ENCODE measurements at regions not wholly inside any gene's neighbourhood (a gene's known extent, or its start where the extent isn't known, plus 50 kb on each side); places are given as distances from the start of the nearest gene placed in this dataset.

GRCh38 chr5:6198531-6198930 is 179.8 kb downstream of the MED10 start:
- DNase-seq (ENCODE audit: low read depth in 2 of 3, low spot score in 1 of 3): no peak

- DNase-seq (ENCODE audit: low read depth in 2 of 3, low spot score in 1 of 3): no peak
Observed at GRCh38 chr5:6197427-6197826, 180.9 kb downstream of the MED10 start.

DNA sequence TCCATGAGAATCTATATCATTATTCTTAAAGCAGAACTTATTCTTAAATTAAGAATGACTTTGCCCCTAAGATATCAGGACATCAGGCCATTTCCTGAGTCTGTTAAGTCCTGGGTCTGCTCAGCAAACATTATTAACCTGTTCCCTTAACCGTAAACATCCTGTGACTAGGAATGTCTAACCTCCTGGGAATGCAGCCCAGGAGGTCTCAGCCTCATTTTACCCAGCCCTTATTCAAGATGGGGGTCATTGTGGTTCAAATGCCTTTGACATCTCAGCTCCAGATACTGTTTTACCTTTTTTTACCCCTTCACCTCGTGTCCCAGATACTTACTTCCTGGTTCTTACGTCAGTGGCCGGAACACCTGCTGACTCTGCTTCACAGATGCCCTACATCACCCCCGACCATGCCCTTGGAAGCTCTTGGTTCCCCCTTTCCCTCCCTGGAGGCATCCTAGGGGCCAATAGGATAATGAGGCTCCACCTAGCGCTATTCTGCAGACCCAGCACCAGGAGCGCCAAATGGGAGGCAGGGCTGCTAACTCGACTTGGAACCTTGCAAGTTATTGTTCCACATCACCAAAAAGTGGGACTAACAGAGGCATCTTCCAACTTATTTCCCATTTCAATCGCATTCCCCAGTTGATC is 182.5 kb downstream of the MED10 start:
- no peak for DNase-seq (ENCODE audit: low read depth in 2 of 3, low spot score in 1 of 3)

DNA sequence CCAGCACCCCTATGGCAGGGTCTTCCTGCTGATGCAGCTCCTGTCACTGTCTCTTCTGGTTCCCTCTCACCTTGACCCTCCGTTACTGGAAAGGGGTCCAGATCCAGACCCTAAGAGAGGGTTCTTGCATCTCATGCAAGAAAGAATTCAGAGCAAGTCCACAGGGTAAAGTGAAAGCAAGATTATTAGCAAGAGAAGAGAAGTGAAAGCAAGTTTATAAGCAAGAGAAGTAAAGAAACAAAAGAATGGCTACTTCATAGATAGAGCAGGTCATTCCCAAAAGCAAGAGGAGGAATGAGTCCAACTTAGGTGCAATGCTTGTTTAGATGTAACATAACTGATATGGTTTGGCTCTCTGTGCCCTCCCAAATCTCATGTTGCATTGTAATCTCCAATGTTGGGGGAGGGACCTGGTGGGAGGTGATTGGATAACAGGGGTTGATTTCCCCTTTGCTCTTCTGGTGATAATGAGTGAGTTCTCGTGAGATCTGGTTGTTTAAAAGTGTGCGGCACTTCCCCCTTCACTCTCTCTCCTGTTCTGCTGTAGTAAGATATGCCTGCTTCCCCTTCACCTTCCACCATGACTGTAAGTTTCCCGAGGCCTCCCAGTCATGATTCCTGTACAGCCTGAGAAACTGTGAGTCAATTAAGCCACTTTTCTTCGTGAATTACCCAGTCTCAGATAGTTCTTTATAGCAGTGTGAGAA is 183.3 kb downstream of the MED10 start:
- no peak for DNase-seq (ENCODE audit: low read depth in 2 of 3, low spot score in 1 of 3)

GRCh38 chr5:6194261-6194875 is 184.0 kb downstream of the MED10 start:
- DNase-seq (ENCODE audit: low read depth in 2 of 3, low spot score in 1 of 3): no peak

- no peak for DNase-seq (ENCODE audit: low read depth in 2 of 3, low spot score in 1 of 3)
Observed at GRCh38 chr5:6193310-6193709, 185.0 kb downstream of the MED10 start.

GRCh38 chr5:6190838-6191237 is 187.5 kb downstream of the MED10 start:
- DNase-seq (ENCODE audit: low read depth in 2 of 3, low spot score in 1 of 3): no peak

- DNase-seq (ENCODE audit: low read depth in 2 of 3, low spot score in 1 of 3): no peak
Observed at GRCh38 chr5:6188976-6189375, 189.4 kb downstream of the MED10 start.

GRCh38 chr5:6188344-6188743 is 190.0 kb downstream of the MED10 start:
- no peak for DNase-seq (ENCODE audit: low read depth in 2 of 3, low spot score in 1 of 3)

- no peak for DNase-seq (ENCODE audit: low read depth in 2 of 3, low spot score in 1 of 3)
Observed at GRCh38 chr5:6187501-6187900, 190.8 kb downstream of the MED10 start.

DNA sequence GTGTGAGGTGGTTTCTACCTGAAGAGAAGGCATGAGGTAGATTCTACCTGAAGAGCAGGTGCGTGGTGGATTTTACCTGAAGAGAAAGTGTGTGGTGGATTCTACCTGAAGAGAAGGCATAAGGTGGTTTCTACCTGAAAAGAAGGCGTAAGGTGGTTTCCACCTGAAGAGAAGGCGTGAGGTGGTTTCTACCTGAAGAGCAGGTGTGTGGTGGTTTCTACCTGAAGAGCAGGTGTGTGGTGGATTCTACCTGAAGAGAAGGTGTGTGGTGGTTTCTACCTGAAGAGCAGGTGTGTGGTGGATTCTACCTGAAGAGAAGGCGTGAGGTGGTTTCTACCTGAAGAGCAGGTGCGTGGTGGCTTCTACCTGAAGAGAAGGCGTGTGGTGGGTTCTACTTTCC is 192.8 kb downstream of the MED10 start:
- no peak for DNase-seq (ENCODE audit: low read depth in 2 of 3, low spot score in 1 of 3)

DNA sequence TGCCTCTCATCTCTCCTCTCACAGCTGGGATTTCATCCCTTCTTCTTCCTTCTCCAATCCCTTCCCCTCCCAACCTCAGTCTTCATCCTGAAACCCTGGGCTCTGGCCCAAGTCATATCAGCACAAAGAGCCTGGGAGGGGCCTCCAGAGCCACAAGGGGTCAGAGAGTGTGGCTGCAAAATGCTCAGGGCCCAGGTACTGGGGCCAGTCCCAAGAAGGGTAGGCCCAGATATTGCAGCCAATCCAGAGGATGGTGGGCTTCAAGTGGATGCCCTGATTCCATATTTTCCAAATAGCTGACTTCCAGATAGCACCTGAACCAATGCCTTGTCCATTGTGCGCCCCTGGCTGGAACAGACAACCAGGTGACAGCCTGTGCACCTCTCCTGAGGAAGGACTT is 193.9 kb downstream of the MED10 start:
- no peak for DNase-seq (ENCODE audit: low read depth in 2 of 3, low spot score in 1 of 3)

- DNase-seq (ENCODE audit: low read depth in 2 of 3, low spot score in 1 of 3): no peak
Observed at GRCh38 chr5:6183391-6184390, 194.7 kb downstream of the MED10 start.

GRCh38 chr5:6182271-6182815 is 196.0 kb downstream of the MED10 start:
- no peak for DNase-seq (ENCODE audit: low read depth in 2 of 3, low spot score in 1 of 3)

GRCh38 chr5:6181871-6182270 is 196.5 kb downstream of the MED10 start:
- no peak for DNase-seq (ENCODE audit: low read depth in 2 of 3, low spot score in 1 of 3)

DNA sequence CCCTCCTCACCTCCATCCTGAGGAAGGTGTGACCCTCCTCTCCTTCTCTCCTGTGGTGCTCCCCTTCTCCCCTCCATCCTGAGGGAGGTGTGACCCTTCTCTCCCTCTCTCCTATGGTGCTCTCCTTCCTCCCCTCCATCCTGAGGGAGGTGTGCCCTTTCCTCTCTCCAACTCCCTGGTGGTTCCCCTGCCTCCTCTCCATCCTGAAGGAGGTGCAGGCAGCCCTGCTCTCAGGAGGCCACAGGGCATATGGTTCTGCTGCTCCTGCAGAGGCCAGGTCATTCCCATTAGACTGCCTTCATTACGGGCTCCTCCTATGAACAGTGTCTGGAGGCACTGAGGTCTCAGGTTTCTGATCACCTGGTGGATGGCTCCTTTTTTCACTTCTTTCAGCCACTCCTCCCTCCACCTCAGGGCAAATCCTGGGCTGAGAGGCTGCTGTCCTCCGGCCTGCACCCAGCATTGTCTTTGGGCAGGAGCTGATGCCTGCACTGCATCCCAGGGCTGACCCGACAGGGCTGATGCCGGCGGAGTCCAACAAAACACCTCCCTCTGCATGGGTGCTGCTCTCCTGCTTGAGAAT is 197.1 kb downstream of the MED10 start:
- no peak for DNase-seq (ENCODE audit: low read depth in 2 of 3, low spot score in 1 of 3)

DNA sequence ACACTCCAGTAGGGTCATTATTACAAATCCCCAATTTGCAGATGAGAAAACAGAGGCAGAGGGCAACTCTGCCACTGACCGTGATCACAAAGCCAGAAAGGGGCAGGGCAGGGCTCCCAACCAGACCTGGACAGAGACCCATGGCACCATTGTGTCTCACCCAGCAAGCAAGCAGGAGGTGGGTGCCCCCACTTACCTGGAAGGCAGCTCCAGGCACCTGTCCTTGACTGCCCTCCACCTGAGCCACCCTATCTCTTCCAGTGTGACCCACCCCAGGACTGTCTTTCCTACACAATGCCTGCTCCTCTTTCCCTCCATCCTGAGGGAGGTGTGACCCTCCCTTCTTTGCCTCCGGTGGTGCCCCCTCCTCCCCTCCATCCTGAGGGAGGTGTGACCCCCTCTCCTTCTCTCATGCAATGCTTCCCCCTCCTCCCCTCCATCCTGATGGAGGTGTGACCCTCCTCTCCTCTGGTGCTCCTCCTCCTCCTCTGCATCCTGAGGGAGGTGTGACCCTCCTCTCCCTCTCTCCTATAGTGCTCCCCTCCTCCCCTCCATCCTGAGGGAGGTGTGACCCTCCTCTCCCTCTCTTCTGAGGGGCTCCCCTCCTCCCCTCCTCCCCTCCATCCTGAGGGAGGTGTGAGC is 198.0 kb downstream of the MED10 start:
- no peak for DNase-seq (ENCODE audit: low read depth in 2 of 3, low spot score in 1 of 3)

DNA sequence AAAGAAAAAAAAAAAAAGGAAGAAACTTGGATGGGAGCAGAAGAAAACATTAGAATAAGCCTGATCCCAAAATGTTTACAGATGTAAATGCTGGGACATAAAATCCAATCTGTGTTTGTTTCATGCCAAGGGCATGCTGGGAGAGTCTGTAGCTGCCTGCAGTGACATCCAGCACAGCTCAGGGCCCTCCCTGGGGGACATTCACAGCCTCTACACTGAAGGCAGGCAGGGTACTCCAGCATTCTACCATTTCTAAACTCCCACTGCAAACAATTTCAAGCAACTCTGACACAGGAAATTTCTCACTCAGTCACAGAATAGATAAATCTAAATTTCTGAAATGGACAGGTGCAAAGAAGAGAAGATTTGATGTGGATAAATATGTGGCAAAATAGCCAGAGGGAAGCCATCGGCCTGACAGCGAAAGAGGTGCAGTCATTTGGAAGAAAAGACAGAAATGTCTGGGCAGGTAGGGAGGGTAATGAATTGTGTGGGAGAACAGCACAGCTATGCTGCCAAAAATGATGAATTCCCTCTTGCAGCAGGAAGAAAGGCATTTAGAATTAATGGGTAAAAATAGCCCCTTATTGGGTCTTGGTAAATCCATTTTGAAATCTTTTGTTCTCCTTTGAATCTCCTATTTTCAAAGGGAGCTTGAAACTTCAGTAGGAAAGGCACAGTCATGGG is 199.4 kb downstream of the MED10 start:
- no peak for DNase-seq (ENCODE audit: low read depth in 2 of 3, low spot score in 1 of 3)

DNA sequence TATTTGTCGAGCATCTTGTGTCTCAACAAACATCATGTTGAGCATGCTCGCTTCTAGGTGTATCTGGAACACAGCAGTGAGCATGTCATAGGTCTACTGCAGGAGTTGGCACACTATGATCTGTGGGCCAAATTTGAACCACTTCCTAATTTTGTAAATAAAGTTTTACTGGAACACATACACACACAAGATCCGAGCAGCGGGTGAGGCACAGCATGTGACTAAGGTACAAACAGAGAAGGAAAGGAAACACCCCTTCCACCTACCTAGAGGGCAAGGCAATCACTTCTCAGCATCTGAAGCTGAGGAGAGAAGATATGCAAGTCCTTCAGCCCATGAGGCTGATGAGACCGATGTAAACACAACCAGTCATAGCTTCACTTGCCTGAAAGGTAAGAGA is 200.4 kb downstream of the MED10 start:
- no peak for DNase-seq (ENCODE audit: low read depth in 2 of 3, low spot score in 1 of 3)

All from stimulated activated CD4-positive, alpha-beta T cell treated with anti-CD3 and anti-CD28 coated beads, Interleukin-12 subunit alpha, Interleukin-12 subunit beta, amount 100 ng/mL, for 48 hours (primary cell).